PFSK-1 (cell line): ENCODE measurements at regions not wholly inside any gene's neighbourhood (a gene's known extent, or its start where the extent isn't known, plus 50 kb on each side); places are given as distances from the start of the nearest gene placed in this dataset.

Experiments used
- FOXP2 ChIP-seq: optimal IDR thresholded peaks from 2 replicates; pipeline ENCODE3; 2011; ENCODE audit warnings: borderline replicate concordance, control low read depth, inconsistent platforms; ENCODE audit not compliant: insufficient read depth; ENCODE audit errors: extremely low read length, extremely low read depth
- POLR2AphosphoS5 ChIP-seq: IDR thresholded peaks from 2 replicates; pipeline ENCODE4 v1.6.1; 2012; ENCODE audit warnings: low read depth, mild to moderate bottlenecking, control low read depth, low read length, moderate library complexity
- REST ChIP-seq, 2 experiments: IDR thresholded peaks; 2 replicates each; pipeline versions ENCODE4 v1.6.1 to v1.8.0; 2011 to 2012; ENCODE audit warnings: low read depth in 2 of 2, low read length in 2 of 2, control low read depth in 1 of 2, inconsistent platforms in 1 of 2, mild to moderate bottlenecking in 1 of 2, moderate library complexity in 1 of 2; ENCODE audit not compliant: insufficient read depth in 1 of 2
- SIN3A ChIP-seq: IDR thresholded peaks from 2 replicates; pipeline ENCODE4 v1.6.1; 2012; ENCODE audit warnings: mild to moderate bottlenecking, low read length, moderate library complexity, borderline replicate concordance; ENCODE audit not compliant: insufficient read depth
- TAF1 ChIP-seq: IDR thresholded peaks from 2 replicates; pipeline ENCODE4 v1.6.1; 2012; ENCODE audit warnings: low read length, control low read depth, borderline replicate concordance; ENCODE audit not compliant: insufficient read depth

GRCh38 chr16:79845033-79845733 lies 244.6 kb upstream of the MAF start:
- TF ChIP-seq FOXP2 (no peak), TAF1 (no peak), SIN3A (no peak), POLR2AphosphoS5 (no peak), REST (IDR thresholded peaks at IDR 0.05; ENCODE audit: insufficient read depth in 1 of 2, low read depth in 2 of 2, low read length in 2 of 2) (no peak)

DNA sequence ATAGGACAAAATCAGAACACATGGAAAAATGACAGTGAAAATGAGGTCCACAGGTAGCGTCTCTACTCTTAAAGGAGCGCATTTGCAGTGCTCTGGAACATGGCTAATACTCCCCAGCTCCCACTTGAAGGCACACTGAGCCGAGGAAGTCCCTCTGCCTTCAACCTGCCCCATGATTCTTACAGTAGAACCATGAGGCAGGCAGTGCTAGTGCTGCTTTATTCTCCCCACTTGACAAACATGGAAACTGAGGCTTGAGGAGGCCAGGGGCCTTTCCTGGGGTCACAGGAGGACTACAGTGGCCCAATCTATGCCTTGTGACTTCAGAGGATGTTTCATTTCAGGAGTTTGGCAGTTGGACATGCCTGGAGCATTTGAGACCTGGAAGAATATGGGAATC lies 244.1 kb upstream of the MAF start:
- TF ChIP-seq POLR2AphosphoS5: no peak
- no peak for TF ChIP-seq FOXP2
- no peak for TF ChIP-seq SIN3A
- TF ChIP-seq TAF1: no peak
- no peak for TF ChIP-seq REST (IDR thresholded peaks at IDR 0.05; ENCODE audit: insufficient read depth in 1 of 2, low read depth in 2 of 2, low read length in 2 of 2)

GRCh38 chr16:79843631-79844043 lies 243.1 kb upstream of the MAF start:
- TF ChIP-seq SIN3A: no peak
- no peak for TF ChIP-seq POLR2AphosphoS5
- TF ChIP-seq REST (IDR thresholded peaks at IDR 0.05; ENCODE audit: insufficient read depth in 1 of 2, low read depth in 2 of 2, low read length in 2 of 2): no peak
- TF ChIP-seq TAF1: no peak
- TF ChIP-seq FOXP2: no peak

DNA sequence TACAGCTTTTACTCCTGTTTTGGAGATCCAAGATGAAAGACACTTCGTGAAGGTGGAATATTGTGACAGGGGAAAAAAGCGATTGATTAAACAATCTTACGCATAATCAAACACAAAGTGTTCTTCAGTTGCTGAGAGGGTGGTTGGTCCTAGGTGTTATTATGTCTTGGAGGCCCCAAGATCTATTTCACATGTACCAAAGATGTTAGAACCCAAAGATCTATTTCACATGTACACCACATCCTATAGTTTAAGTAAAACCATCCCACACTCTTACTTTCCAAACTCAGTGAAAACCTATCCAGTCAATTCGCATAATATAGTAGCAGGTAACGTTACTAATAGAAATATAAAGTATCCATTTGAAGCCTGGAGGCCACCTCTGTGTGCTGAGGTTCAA lies 242.6 kb upstream of the MAF start:
- TF ChIP-seq FOXP2 (no peak), POLR2AphosphoS5 (no peak), TAF1 (no peak)

GRCh38 chr16:79842197-79842596 lies 241.7 kb upstream of the MAF start:
- TF ChIP-seq SIN3A (no peak), POLR2AphosphoS5 (no peak), TAF1 (no peak), REST (IDR thresholded peaks at IDR 0.05; ENCODE audit: insufficient read depth in 1 of 2, low read depth in 2 of 2, low read length in 2 of 2) (no peak), FOXP2 (no peak)
